ENCODE measurements at regions not wholly inside any gene's neighbourhood (a gene's known extent, or its start where the extent isn't known, plus 50 kb on each side); places are given as distances from the start of the nearest gene placed in this dataset.

- TF ChIP-seq CTCF (IDR thresholded peaks at IDR 0.05; ENCODE audit: low read depth, low read length, missing input control) (no peak), HNF4G (IDR thresholded peaks at IDR 0.05) (no peak), JUND (IDR thresholded peaks at IDR 0.05) (no peak), ZBTB33 (IDR thresholded peaks at IDR 0.05) (no peak), GABPA (IDR thresholded peaks at IDR 0.05 in 1 of 2, conservative IDR thresholded peaks at IDR 0.05 in 1 of 2) (no peak), YY1 (IDR thresholded peaks at IDR 0.05) (no peak), REST (IDR thresholded peaks at IDR 0.05) (no peak), FOXA1 (IDR thresholded peaks at IDR 0.05) (no peak), TAF1 (conservative IDR thresholded peaks at IDR 0.05) (no peak), ATF3 (IDR thresholded peaks at IDR 0.05) (no peak), SP1 (IDR thresholded peaks at IDR 0.05) (no peak)
Observed at GRCh38 chr5:164481270-164481669, 975.9 kb downstream of the MAT2B start.

Data from liver (tissue), 3 donors.